ENCODE measurements at regions not wholly inside any gene's neighbourhood (a gene's known extent, or its start where the extent isn't known, plus 50 kb on each side); places are given as distances from the start of the nearest gene placed in this dataset.

DNA sequence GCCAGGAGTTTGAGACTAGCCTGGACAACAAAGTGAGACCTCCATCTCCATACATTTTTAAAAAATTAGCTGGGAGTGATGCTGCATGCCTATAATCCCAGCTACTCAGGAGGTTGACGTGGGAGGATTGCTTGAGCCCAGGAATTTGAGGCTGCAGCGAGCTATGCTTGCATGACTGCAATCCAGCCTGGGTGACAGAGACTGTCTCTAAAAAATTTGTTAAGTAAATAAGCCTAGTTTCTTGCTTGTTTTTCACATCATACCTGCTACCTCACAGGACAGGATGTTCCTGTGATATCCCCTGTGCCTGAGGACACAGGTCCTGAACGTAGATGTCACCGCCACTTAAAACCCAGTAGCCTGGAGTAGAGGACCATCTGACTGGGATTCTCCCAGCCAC, 348.6 kb downstream of the MN1 start:
- no peak for DNase-seq (ENCODE audit: low read depth)

- DNase-seq (ENCODE audit: low read depth) = no peak
These were observed 347.8 kb downstream of the MN1 start for GRCh38 chr22:27453725-27454124.

DNA sequence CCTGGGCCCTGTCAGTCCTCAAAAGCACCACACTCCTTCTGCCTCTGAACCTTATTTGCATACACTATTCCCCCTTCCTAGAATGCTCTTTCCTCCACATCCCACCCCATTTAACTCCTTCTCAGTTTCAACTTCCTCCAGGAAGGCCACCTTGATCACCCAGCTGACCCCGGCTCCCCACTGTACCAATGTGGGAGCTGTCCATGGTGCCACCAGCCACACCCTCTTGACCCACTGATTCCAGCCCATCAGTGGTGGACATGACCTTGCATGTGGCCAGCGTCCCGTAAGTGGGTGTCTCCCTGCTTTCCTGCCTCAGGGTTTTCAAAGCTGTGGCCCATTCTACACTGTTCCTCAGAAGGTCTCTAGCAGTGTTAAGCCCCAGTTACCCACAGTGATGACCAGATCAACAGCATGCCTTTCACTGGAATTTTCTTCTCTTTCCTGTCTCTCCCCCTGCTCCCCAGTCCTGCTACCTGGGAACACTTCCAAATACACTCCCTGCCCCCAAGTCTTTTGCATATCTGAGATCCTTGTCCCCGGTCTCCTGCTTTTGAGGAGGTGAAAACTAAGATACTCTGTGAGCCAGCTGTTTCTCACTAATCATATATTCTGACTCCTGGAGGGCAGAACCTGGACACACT, 346.6 kb downstream of the MN1 start:
- DNase-seq (ENCODE audit: low read depth) = no peak

- DNase-seq (ENCODE audit: low read depth) = no peak
These were observed 346.0 kb downstream of the MN1 start for GRCh38 chr22:27455526-27455925.

GRCh38 chr22:27456696-27457503, 344.7 kb downstream of the MN1 start:
- peak; percentile 12 for DNase-seq (ENCODE audit: low read depth)

- DNase-seq (ENCODE audit: low read depth) = no peak
These were observed 341.6 kb downstream of the MN1 start for GRCh38 chr22:27459999-27460398.

DNA sequence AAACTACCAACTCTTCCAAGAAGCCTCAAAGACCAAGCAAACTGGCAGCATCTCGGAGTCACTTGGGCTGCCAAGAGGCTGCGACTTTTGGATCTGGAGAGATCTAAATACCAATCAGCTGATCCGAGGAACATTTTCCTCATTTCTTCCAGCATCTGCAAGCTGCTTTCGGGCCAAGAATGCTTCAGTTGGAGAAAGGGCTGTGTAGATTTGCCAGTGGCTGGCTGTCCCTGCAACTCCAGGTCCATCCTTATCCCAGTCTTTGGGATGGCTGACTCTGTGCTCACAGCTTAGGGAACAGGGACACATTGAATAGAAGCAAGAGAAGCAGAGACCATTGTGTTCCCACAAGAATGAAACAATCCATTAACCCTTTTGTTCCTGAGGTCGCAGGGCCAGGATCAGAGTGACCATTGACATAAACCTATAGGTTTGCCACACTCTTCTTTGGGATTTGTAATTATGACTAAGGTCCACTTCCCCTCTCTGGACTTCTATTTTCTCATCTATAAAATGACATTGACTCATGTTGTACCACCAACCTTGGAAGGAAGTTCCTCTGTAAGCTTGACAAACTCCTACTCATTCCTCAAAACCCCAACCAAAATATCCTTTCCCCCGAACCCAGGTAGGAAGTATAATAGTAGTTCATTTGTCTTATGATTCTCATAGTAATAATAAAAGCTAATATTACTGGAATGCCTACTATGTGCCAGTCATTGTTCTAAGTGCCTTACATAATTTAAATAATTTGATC, 340.8 kb downstream of the MN1 start:
- DNase-seq (ENCODE audit: low read depth) = peak; percentile 30

DNA sequence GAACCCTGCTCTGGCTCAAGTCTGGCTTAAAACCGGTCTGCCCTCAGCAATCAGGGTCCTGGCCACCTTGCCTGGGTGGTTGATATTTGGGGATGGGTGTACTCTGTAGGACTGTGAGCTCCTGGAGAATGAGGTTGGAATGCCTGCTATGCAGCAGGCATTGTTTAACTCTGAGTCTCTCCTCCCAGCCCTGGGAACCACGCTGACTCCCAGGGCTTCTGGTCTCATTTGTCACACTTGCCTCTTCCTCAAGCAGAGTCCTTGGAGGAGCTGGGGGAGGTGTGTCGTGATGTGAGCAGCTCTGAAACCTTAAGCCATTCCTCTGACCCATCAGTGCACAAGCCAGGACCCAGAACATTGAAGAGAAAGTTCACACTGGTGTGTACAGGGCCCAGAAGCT, 340.1 kb downstream of the MN1 start:
- no peak for DNase-seq (ENCODE audit: low read depth)

DNA sequence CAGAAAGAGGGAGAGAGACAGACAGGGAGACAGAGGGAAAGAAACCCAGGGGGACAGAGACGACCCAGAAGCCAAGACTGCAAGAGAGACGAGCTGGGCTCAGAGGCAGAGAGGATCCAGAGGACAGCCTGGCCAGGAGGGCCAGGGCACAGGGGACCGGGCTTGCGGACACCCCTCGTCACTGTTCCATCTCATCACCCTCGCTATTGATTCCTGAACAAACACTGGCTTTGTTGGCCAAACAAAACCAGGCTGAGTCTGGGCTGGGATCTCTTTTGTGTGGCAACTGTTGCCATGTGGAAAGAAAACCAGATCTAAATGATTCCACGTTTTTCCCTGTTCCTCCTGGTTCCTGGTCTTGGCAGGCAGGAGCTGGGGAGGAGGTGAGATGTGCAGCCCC, 339.4 kb downstream of the MN1 start:
- DNase-seq (ENCODE audit: low read depth) = no peak

- DNase-seq (ENCODE audit: low read depth) = no peak
These were observed 338.4 kb downstream of the MN1 start for GRCh38 chr22:27463121-27463660.

DNA sequence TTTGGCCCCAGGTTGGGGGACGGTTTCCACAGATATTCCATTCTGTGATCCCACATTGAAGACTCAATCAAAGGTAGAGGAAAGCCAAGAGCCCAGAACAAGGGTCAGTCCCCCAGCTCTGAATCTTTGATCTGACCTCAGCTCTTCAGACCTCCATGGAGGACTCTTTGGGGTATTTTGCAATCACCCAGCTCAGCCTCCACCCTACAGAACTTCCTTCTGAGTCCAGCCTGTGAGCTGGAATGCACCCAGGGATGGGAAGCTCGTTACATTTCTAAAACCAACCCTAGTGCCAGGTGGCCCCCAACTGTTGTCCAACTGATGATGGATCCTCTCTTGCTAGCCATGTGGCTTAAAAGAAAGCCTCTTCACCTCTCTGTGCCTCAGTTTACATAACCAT, 335.3 kb downstream of the MN1 start:
- DNase-seq (ENCODE audit: low read depth) = no peak

GRCh38 chr22:27466778-27467438, 334.6 kb downstream of the MN1 start:
- no peak for DNase-seq (ENCODE audit: low read depth)

DNA sequence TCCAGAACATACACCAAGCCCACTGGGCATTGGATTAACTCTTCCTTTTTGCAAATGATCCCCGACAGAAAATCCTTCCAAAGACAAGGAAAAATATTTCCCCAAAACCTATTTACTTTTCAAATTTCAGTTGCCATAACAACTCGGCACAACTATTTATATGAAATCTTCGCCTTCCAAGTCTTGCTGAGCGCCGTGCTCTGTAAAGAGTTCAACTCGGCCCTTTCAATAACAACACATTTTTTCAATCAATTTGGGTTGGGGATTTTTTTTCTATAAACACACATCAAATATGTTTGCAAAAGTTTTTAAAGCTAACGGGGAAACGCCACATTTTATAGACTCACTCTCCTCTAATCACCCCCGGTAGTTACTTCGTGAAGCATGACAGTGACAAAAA, 333.8 kb downstream of the MN1 start:
- DNase-seq (ENCODE audit: low read depth) = peak; percentile 16

DNA sequence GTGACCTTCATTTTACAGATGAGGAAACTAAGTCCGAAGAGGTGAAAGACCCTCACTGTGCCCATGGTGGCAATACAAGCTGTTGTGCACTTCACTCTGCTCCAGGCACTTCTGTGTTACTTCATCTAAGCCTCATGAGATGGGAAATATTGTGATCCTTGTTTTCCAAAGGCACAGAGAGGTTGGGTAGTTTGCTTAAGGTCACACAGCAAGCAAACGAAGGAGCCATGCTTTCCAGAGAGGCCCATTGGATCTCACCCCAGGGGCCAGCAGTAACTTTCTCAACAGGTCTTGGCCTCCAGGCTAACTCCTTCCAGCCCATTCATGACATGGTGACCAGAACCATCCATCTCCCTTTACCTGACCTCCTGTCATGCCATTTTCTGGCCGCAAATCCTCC, 332.8 kb downstream of the MN1 start:
- no peak for DNase-seq (ENCODE audit: low read depth)

DNA sequence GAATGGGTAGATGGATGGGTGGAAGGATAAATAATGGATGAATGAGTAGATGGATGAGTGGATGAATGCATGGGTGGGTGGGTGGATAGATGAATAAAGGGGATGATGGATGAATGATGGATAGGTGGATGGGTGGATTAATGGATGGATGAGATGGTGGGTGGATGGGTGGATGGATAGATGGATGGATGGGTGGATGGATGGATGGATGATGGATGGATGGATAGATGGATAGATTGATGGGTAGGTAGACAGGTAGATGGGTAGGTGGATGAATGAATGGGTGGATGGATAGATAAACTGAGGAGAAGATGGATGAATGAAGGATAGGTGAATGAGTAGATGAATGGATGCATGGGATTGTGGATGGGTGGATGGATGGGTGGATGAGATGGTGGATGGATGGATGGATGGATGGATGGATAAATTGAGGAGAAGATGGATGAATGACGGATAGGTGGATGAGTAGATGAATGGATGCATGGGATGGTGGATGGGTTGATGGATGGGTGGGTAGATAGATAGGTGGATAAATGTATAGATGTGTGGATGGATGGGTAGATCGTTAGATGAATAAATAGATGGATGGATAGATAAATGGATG, 331.3 kb downstream of the MN1 start:
- DNase-seq (ENCODE audit: low read depth) = no peak

DNA sequence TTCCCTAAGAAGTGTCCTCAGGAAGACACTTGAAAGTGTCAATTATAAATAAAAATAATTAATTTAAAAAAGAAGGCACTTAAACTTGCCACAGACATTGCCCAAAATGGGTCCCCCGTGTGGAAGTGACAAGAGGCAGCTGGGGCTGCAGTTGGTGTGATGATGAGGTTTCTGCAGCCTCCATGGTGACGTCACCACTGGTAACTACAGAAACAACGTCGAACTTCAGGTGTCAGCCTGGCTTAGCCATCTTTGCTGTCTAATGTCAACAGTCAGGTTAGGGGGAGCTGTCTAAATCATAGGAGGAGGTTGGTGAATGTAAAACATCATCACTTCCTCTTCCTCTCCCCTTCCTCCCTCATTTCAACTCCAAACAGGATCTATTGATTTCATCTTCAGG, 328.6 kb downstream of the MN1 start:
- no peak for DNase-seq (ENCODE audit: low read depth)

DNA sequence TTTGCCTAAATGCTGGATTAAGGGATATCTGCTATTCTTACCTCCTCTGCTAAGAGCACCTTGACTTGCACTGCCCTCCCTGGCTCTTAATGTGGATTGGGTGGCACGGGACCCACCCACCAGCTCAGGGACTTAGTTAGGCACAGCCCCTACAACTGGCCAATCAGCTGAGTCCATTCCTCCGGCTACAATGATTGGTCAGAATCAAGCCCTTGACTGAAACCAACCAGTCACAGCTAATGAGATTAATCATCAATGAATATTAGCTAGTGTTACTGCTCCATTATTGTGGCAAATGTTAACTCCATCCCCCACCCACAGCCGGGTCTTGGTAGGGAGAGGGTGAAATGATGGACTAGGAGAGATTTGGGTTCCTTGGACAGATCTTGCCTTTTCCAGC, 328.0 kb downstream of the MN1 start:
- no peak for DNase-seq (ENCODE audit: low read depth)

- DNase-seq (ENCODE audit: low read depth) = no peak
These were observed 327.4 kb downstream of the MN1 start for GRCh38 chr22:27474112-27474571.

GRCh38 chr22:27474711-27475547, 326.6 kb downstream of the MN1 start:
- DNase-seq (ENCODE audit: low read depth) = peak; percentile 33

DNA sequence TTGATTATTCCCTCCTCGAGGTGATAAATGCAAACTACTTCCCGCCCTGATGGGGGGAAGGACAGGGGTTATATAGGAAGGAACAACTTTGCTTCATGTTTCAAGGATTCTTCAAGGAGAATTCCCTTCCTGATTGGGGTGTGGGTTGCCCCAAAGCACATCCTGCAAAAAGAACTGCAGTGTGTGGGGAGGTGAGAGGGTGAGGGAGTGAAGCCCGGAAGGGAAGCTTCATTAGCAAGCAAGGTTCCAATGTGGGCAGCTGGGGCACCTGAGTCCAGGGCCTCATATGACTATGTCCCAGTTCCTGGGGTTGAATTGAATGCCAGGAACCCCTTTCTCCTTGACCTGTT, 326.0 kb downstream of the MN1 start:
- no peak for DNase-seq (ENCODE audit: low read depth)

DNA sequence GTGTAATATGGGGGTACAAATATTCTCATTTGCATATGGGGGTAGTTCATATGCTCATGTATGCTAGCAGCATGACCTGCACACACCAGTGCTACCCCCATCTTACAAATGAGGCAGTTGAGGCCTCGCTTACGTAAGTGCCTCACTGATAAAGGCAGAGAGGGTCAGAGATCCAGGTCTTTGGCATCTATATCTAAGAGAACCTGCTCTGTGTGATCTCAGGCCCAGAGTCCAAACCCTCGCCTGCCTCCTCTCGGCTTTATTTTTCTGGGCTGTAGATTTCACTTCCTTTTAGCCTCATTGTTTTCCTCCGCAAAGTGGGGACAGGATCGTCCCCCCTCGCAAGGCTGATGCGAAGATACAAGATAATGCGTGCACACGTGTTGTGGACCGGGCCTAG, 325.2 kb downstream of the MN1 start:
- no peak for DNase-seq (ENCODE audit: low read depth)

Measured in fibroblast of the conjunctiva (primary cell).